GM04503 (cell line): ENCODE measurements at regions not wholly inside any gene's neighbourhood (a gene's known extent, or its start where the extent isn't known, plus 50 kb on each side); places are given as distances from the start of the nearest gene placed in this dataset.
A peak's percentile ranks its signal among the peaks of the same experiment; 100 is the strongest.
"Not testable (repeated sequence)": the region's sequence is repeated elsewhere in the genome, so short reads cannot be mapped to it uniquely, and the experiment has no call there.

Experiments used
- DNase-seq: peaks from one replicate; pipeline ENCODE4 v3.0.0-alpha.2; 2012; ENCODE audit warnings: low read depth

- DNase-seq: no peak
Observed at GRCh38 chr5:44252545-44252944, 136.7 kb downstream of the FGF10 start.

GRCh38 chr5:44246986-44247385, 142.2 kb downstream of the FGF10 start:
- DNase-seq: no peak

GRCh38 chr5:44245935-44246334, 143.3 kb downstream of the FGF10 start:
- no peak for DNase-seq

GRCh38 chr5:44242791-44243190, 146.4 kb downstream of the FGF10 start:
- no peak for DNase-seq

- no peak for DNase-seq
Observed at GRCh38 chr5:44236040-44236439, 153.2 kb downstream of the FGF10 start.

GRCh38 chr5:44233691-44234090, 155.5 kb downstream of the FGF10 start:
- peak; percentile 25 for DNase-seq

- DNase-seq: no peak
Observed at GRCh38 chr5:44225231-44226160, 163.7 kb downstream of the FGF10 start.

GRCh38 chr5:44199408-44199807, 189.8 kb downstream of the FGF10 start:
- DNase-seq: no peak

- no peak for DNase-seq
Observed at GRCh38 chr5:44189255-44189654, 200.0 kb downstream of the FGF10 start.

GRCh38 chr5:44187973-44188372, 201.2 kb downstream of the FGF10 start:
- no peak for DNase-seq

GRCh38 chr5:44183753-44184152, 205.5 kb downstream of the FGF10 start:
- no peak for DNase-seq

- DNase-seq: no peak
Observed at GRCh38 chr5:44183312-44183711, 205.9 kb downstream of the FGF10 start.

- DNase-seq: no peak
Observed at GRCh38 chr5:44178414-44178813, 210.8 kb downstream of the FGF10 start.

GRCh38 chr5:44167540-44167939, 221.7 kb downstream of the FGF10 start:
- no peak for DNase-seq

- no peak for DNase-seq
Observed at GRCh38 chr5:44160369-44160768, 228.9 kb downstream of the FGF10 start.

- DNase-seq: no peak
Observed at GRCh38 chr5:44150075-44150723, 239.0 kb downstream of the FGF10 start.

GRCh38 chr5:44117947-44118346, 271.3 kb downstream of the FGF10 start:
- not testable (repeated sequence) for DNase-seq

- not testable (repeated sequence) for DNase-seq
Observed at GRCh38 chr5:44108232-44108631, 281.0 kb downstream of the FGF10 start.

- DNase-seq: no peak
Observed at GRCh38 chr5:44099643-44100042, 289.6 kb downstream of the FGF10 start.

GRCh38 chr5:44089424-44090144, 299.6 kb downstream of the FGF10 start:
- DNase-seq: no peak

- DNase-seq: no peak
Observed at GRCh38 chr5:44085083-44085482, 304.1 kb downstream of the FGF10 start.

GRCh38 chr5:44074547-44074946, 314.7 kb downstream of the FGF10 start:
- not testable (repeated sequence) for DNase-seq

GRCh38 chr5:44051591-44051990, 337.6 kb downstream of the FGF10 start:
- no peak for DNase-seq
